ENCODE measurements at regions not wholly inside any gene's neighbourhood (a gene's known extent, or its start where the extent isn't known, plus 50 kb on each side); places are given as distances from the start of the nearest gene placed in this dataset.

DNA sequence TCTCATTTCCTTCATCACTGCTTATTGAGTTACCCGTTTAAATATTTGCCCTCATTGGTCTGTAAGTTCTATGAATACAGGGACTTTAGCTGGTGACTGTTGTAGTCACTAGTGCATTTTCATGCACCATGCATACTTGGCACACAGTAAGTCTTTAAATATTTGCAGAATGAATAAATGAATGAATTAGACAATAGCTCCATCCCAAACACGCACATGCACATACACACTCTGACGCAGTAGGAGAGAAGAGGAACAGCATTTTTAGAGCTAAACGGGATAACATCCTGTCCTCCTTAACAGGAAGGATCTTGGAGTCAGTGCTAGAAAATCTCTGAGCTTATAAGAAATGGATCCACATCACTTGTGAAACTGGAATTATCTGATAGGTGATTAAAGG is 447.7 kb downstream of the KIF4B start:
- no peak for DNase-seq (ENCODE audit: low spot score in 2 of 2)
- intact Hi-C loops (cut with DNase I; ENCODE audit: low total_unique reads) = no loop called here

DNA sequence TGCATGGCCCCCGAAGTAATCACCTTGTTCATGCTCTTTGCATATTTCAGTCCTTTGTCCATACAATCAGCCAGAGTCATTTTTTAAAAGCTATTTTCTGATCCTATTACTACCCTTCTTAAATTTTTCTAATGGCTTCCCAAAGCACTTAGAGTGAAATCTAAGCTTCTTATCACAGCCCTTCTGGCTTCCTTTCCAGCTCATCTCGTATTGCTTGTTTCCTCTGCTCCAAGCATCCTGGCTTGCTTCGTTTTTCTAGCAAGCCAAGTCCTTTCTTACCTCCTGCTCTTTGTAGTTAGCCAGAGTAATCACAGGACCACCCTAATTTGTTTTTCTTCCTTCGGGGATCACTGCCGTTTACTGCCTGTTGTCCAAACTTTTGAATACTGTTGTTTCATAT is 453.3 kb downstream of the KIF4B start:
- Histone ChIP-seq H3K4me3 (no peak overlapping the region), H3K27me3 (no peaks in the 10 kb centered on the region), H3K36me3 (no peaks in the 10 kb centered on the region), H3K4me1 (no peaks in the 10 kb centered on the region), H3K9me3 (no peaks in the 10 kb centered on the region), H3K27ac (no peak overlapping the region)
- no peak for TF ChIP-seq POLR2AphosphoS5 (IDR thresholded peaks at IDR 0.05)
- TF ChIP-seq, protein P1, sequence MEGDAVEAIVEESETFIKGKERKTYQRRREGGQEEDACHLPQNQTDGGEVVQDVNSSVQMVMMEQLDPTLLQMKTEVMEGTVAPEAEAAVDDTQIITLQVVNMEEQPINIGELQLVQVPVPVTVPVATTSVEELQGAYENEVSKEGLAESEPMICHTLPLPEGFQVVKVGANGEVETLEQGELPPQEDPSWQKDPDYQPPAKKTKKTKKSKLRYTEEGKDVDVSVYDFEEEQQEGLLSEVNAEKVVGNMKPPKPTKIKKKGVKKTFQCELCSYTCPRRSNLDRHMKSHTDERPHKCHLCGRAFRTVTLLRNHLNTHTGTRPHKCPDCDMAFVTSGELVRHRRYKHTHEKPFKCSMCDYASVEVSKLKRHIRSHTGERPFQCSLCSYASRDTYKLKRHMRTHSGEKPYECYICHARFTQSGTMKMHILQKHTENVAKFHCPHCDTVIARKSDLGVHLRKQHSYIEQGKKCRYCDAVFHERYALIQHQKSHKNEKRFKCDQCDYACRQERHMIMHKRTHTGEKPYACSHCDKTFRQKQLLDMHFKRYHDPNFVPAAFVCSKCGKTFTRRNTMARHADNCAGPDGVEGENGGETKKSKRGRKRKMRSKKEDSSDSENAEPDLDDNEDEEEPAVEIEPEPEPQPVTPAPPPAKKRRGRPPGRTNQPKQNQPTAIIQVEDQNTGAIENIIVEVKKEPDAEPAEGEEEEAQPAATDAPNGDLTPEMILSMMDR (IDR thresholded peaks at IDR 0.05) = no peak
- TF ChIP-seq POLR2A (IDR thresholded peaks at IDR 0.05) = no peak
- no peak for DNase-seq (ENCODE audit: low spot score in 2 of 2)
- intact Hi-C loops (cut with DNase I; ENCODE audit: low total_unique reads) = no loop called here

More for the DNA sequence above, 447.7 kb downstream of the KIF4B start:
- Histone ChIP-seq H3K4me3 (no peak overlapping the region), H3K4me1 (no peaks in the 10 kb centered on the region), H3K27ac (no peak overlapping the region), H3K9me3 (no peaks in the 10 kb centered on the region), H3K36me3 (no peaks in the 10 kb centered on the region), H3K27me3 (no peaks in the 10 kb centered on the region)
- TF ChIP-seq POLR2AphosphoS5 (IDR thresholded peaks at IDR 0.05) (no peak), POLR2A (IDR thresholded peaks at IDR 0.05) (no peak)
- TF ChIP-seq, protein P1 (IDR thresholded peaks at IDR 0.05) = no peak

DNA sequence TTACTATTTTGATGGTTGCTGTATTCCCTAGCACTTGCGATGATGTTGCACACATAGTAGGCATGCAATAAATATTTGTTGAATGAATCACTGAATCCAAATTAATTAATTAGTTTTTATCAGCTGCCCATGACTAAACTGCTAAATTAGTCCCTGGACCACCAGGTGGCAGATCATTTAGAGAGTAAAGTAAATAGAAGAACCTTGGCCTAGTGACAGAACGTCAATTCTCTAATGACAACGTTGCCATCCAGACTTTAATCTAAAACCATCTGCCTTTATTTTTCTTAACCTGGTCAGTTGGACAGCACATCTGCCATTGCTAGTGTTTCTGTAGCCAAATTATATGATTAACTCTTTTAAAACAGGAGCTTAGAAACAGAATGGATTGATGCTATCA is 457.5 kb downstream of the KIF4B start:
- Histone ChIP-seq H3K27me3 (no peaks in the 10 kb centered on the region), H3K27ac (no peak overlapping the region), H3K36me3 (no peaks in the 10 kb centered on the region), H3K4me3 (no peak overlapping the region), H3K9me3 (no peaks in the 10 kb centered on the region), H3K4me1 (no peaks in the 10 kb centered on the region)
- intact Hi-C loops (cut with DNase I; ENCODE audit: low total_unique reads) = no loop called here
- TF ChIP-seq POLR2A (IDR thresholded peaks at IDR 0.05) = no peak
- TF ChIP-seq, protein P1 (IDR thresholded peaks at IDR 0.05) = no peak
- TF ChIP-seq POLR2AphosphoS5 (IDR thresholded peaks at IDR 0.05) = no peak
- no peak for DNase-seq (ENCODE audit: low spot score in 2 of 2)

DNA sequence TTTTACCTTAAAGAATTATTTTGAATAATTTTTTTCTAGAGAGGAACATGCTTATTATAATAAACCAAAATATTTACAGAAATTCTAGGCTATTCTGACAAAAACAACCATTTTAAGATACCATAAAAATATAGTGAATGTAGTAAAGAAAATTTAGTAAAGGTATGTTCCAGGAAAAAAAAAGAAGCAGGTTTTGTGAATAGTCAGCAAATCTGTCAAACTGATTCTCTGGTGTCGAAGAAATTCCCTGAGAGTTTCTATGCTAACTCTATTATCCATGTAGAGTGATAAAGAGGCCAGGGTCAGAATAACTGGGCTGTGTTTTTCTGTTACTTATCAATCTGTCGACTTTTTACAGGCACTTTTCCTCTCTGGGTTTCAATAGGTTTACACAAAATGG is 459.2 kb downstream of the KIF4B start:
- Histone ChIP-seq H3K27ac (no peak overlapping the region), H3K4me1 (no peaks in the 10 kb centered on the region), H3K36me3 (no peaks in the 10 kb centered on the region), H3K9me3 (no peaks in the 10 kb centered on the region), H3K27me3 (no peaks in the 10 kb centered on the region), H3K4me3 (no peak overlapping the region)
- TF ChIP-seq POLR2A (IDR thresholded peaks at IDR 0.05) (no peak), POLR2AphosphoS5 (IDR thresholded peaks at IDR 0.05) (no peak)
- TF ChIP-seq, protein P1 (IDR thresholded peaks at IDR 0.05) = no peak
- intact Hi-C loops (cut with DNase I; ENCODE audit: low total_unique reads) = no loop called here
- DNase-seq (ENCODE audit: low spot score in 2 of 2) = no peak

DNA sequence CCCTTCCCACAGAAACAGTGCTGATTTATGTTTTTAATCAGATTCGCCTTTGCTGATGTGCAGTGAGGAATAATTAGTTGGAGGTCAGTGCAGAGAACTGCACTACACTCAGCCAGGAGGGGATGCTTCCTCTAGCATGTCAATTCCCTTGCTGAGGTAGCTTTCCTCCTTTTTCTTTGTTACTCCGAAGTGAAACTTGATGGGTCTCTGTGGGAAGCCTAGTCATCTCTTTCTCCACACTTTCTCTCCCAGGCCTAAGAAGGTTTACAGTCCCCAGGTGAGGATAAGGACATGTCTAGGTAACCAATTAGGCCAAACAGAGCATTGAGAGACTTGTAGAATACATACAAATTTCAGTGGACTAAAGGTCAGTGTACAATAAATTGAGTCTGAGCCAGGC is 461.8 kb downstream of the KIF4B start:
- no peak overlapping the region for H3K27ac ChIP-seq
- no peak for DNase-seq (ENCODE audit: low spot score in 2 of 2)
- H3K4me3 ChIP-seq = no peak overlapping the region
- TF ChIP-seq POLR2AphosphoS5 (IDR thresholded peaks at IDR 0.05) (no peak), POLR2A (IDR thresholded peaks at IDR 0.05) (no peak)
- TF ChIP-seq, protein P1 (IDR thresholded peaks at IDR 0.05) = no peak
- H3K4me1 ChIP-seq = no peaks in the 10 kb centered on the region
- intact Hi-C loops (cut with DNase I; ENCODE audit: low total_unique reads) = no loop called here
- H3K9me3 ChIP-seq = no peaks in the 10 kb centered on the region
- H3K27me3 ChIP-seq = no peaks in the 10 kb centered on the region
- H3K36me3 ChIP-seq = no peaks in the 10 kb centered on the region
